Activated CD4-positive, alpha-beta memory T cell treated with anti-CD3 and anti-CD28 coated beads for 36 hours (primary cell): ENCODE measurements at regions not wholly inside any gene's neighbourhood (a gene's known extent, or its start where the extent isn't known, plus 50 kb on each side); places are given as distances from the start of the nearest gene placed in this dataset.
"Not testable (repeated sequence)": the region's sequence is repeated elsewhere in the genome, so short reads cannot be mapped to it uniquely, and the experiment has no call there.

Experiments used
- CTCF ChIA-PET: fragments of 350-600 bp; sonication (Branson Sonifier 250); formaldehyde crosslinking; loops from one replicate; lab custom pipeline; 2021; ENCODE audit warnings: antibody characterized with exemption, inconsistent platforms; lab: Charles Lee
- POLR2A ChIA-PET: fragments of 350-600 bp; sonication (Branson Sonifier 250); formaldehyde crosslinking; loops from one replicate; lab custom pipeline; 2021; ENCODE audit warnings: antibody characterized with exemption; lab: Charles Lee
- DNase-seq: peaks from one replicate; pipeline ENCODE4 v3.0.0-alpha.2; 2020
- H3K27ac Mint-ChIP-seq: one replicate; pipeline ENCODE4 v1.8.0; 2021; ENCODE audit warnings: mixed read lengths
- H3K27me3 Mint-ChIP-seq: one replicate; pipeline ENCODE4 v1.8.0; 2021; ENCODE audit warnings: mixed read lengths
- H3K36me3 Mint-ChIP-seq: one replicate; pipeline ENCODE4 v1.8.0; 2021; ENCODE audit warnings: mixed read lengths
- H3K4me1 Mint-ChIP-seq: one replicate; pipeline ENCODE4 v1.8.0; 2021; ENCODE audit warnings: low read depth, mixed read lengths
- H3K4me3 Mint-ChIP-seq: one replicate; pipeline ENCODE4 v1.8.0; 2021; ENCODE audit warnings: mild to moderate bottlenecking, mixed read lengths
- H3K9me3 Mint-ChIP-seq: one replicate; pipeline ENCODE4 v1.8.0; 2021; ENCODE audit warnings: mixed read lengths
- intact Hi-C: fragments of 100-400 bp; cut with micrococcal nuclease; formaldehyde crosslinking; loops from one replicate; pipeline ENCODE4 v1.15.1; 2023

- Mint-ChIP-seq H3K36me3 (no peaks in the 10 kb centered on the region), H3K4me1 (no peaks in the 10 kb centered on the region), H3K4me3 (no peak overlapping the region), H3K27ac (no peak overlapping the region), H3K27me3 (peaks cover 5% of the 10 kb centered on the region), H3K9me3 (no peaks in the 10 kb centered on the region)
- intact Hi-C loops: no loop called here
- DNase-seq: no peak
- CTCF ChIA-PET: no interaction called here
- POLR2A ChIA-PET: no interaction called here
Observed at GRCh38 chr1:223036479-223036845, 106.6 kb downstream of the TLR5 start.

- H3K27ac Mint-ChIP-seq: no peak overlapping the region
Observed at GRCh38 chr1:223037845-223038244, 105.2 kb downstream of the TLR5 start.

DNA sequence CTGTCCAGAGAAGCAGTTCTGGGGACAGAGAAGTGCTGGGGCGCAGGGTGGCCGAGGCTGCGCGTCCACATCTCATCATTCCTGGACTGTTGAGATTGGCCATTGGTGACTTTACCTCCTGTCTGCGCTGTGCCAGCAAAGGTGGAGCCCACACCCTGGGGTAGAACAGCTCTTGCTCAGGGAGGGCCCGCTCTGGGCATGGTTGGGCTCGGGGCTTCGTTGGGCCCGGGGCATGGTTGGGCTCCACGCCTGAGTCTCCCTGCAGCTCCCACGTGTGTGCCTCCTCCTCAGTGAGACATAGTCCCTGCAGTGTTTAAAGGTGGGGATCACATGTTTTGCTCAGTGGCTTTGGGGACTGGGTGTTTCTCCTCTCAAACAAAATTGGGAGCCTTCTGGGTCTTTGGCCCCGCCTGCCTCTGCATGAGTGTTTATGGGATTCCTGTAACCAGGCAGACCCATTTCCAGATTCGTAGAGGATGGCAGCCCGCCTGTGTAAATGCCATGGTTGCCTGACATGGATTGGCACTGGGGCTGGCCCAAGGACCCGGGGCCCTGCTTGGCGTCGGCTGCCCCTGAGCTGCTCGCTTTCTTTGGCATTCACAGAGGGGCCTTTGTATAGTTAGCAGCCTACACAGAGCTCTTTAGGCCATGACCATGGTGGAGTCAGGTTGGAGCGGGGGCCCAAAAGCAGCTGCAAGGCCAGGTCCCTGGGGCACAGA, 104.6 kb downstream of the TLR5 start:
- no peak for DNase-seq
- POLR2A ChIA-PET: no interaction called here
- CTCF ChIA-PET: no interaction called here
- Mint-ChIP-seq H3K4me3 (no peak overlapping the region), H3K36me3 (no peaks in the 10 kb centered on the region), H3K9me3 (no peaks in the 10 kb centered on the region), H3K4me1 (no peaks in the 10 kb centered on the region), H3K27ac (no peak overlapping the region), H3K27me3 (peaks cover 8% of the 10 kb centered on the region)
- intact Hi-C loops: no loop called here

More at GRCh38 chr1:223037845-223038244, 105.2 kb downstream of the TLR5 start:
- Mint-ChIP-seq H3K27me3 (peaks cover 8% of the 10 kb centered on the region), H3K9me3 (no peaks in the 10 kb centered on the region), H3K36me3 (no peaks in the 10 kb centered on the region), H3K4me3 (no peak overlapping the region), H3K4me1 (no peaks in the 10 kb centered on the region)
- CTCF ChIA-PET: no interaction called here
- intact Hi-C loops: no loop called here
- POLR2A ChIA-PET: no interaction called here
- DNase-seq: no peak

DNA sequence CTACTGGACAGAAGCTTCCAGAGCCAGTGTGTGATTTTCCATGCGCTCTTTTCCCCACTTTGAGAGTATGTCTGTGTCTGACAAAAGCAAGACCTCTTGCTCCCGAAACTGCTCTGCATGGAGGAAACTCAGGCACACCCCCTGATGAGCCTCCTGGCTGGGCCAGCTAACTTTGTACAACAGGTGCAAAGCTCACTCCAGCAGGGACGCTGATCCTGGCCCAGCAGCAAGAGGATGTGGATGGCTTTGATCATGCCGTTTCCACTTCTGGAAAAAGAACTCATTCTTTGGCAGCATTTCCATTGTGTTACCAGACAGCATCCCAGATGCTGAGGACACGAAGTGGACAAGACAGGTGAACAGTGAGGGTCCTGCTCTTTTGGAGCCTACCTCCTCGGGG, 103.1 kb downstream of the TLR5 start:
- ChIA-PET POLR2A (no interaction called here), CTCF (interaction anchor here (0.6 kb wide), 1 partner anchor 99 kb away, joined by 4 read pairs; no protein-coding TSS in a partner anchor)
- Mint-ChIP-seq H3K27me3 (peaks cover 8% of the 10 kb centered on the region), H3K36me3 (no peaks in the 10 kb centered on the region), H3K27ac (no peak overlapping the region), H3K9me3 (no peaks in the 10 kb centered on the region), H3K4me1 (no peaks in the 10 kb centered on the region), H3K4me3 (no peak overlapping the region)
- intact Hi-C loops: no loop called here
- no peak for DNase-seq

- Mint-ChIP-seq H3K27me3 (peaks cover 8% of the 10 kb centered on the region), H3K9me3 (no peaks in the 10 kb centered on the region), H3K27ac (no peak overlapping the region), H3K36me3 (no peaks in the 10 kb centered on the region), H3K4me1 (no peaks in the 10 kb centered on the region), H3K4me3 (no peak overlapping the region)
- DNase-seq: no peak
- ChIA-PET POLR2A (no interaction called here), CTCF (no interaction called here)
- intact Hi-C loops: no loop called here
Observed at GRCh38 chr1:223041481-223041880, 101.6 kb downstream of the TLR5 start.

DNA sequence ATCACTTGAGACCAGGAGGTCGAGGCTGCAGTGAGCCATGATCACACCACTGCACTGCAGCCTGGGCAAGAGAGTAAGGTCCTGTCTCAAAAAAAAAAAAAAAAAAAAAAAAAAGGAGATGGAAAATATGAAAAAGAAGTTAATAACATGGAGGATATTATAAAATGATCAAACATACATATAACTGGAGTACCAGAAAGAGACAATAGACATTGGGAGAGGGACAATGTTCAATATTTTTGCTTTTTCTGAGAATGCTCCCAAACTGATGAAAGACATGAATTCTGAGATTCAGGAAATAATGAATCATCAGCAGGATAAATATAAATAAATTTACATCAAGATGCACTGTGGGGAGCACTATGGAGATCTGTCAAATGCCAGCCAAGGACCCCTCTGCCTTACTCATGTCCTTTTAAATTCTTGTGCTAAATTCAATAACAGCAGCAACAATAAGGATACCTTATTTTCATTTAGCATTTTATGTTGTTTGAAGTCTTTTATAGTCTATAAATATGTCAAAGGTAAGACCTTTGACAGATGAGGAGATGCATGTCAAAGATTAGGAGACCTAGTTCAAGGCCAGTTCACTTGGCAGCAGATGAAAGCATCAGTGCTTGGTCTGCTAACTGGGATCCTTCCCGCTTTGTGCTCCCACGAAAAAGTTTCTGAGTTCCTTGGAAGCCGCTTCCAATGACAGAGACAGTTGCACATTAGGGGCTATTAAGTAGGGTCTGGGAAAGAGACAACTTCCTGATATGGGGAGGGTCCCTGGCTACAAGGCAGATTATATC, 97.7 kb downstream of the TLR5 start:
- POLR2A ChIA-PET: no interaction called here
- DNase-seq: no peak
- H3K9me3 Mint-ChIP-seq: no peaks in the 10 kb centered on the region
- no peak overlapping the region for H3K27ac Mint-ChIP-seq
- intact Hi-C loops: no loop called here
- peaks cover 11% of the 10 kb centered on the region for H3K27me3 Mint-ChIP-seq
- H3K4me1 Mint-ChIP-seq: no peaks in the 10 kb centered on the region
- no peaks in the 10 kb centered on the region for H3K36me3 Mint-ChIP-seq
- no peak overlapping the region for H3K4me3 Mint-ChIP-seq
- CTCF ChIA-PET: no interaction called here

GRCh38 chr1:223046011-223046410, 97.0 kb downstream of the TLR5 start:
- no peak overlapping the region for H3K27ac Mint-ChIP-seq
- intact Hi-C loops: no loop called here
- no peak for DNase-seq
- H3K4me1 Mint-ChIP-seq: no peaks in the 10 kb centered on the region
- H3K36me3 Mint-ChIP-seq: no peaks in the 10 kb centered on the region
- H3K27me3 Mint-ChIP-seq: peaks cover 9% of the 10 kb centered on the region
- ChIA-PET CTCF (no interaction called here), POLR2A (no interaction called here)
- no peak overlapping the region for H3K4me3 Mint-ChIP-seq
- no peaks in the 10 kb centered on the region for H3K9me3 Mint-ChIP-seq

DNA sequence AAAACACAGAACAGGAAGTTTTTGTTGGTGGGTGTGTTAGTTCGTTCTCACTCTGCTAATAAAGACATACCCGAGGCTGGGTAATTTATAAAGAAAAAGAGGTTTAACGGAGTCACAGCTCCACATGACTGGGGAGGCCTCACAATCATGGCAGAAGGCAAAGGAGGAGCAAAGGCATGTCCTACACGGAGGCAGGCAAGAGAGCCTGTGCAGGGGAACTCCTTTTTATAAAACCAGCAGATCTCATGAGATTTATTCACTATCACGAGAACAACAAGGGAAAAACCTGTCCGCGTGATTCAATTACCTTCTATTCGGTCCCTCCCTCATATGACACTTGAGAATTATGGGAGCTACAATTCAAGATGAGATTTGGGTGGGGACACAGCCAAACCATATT, 96.6 kb downstream of the TLR5 start:
- POLR2A ChIA-PET, intact Hi-C loops, H3K4me1 Mint-ChIP-seq, H3K36me3 Mint-ChIP-seq, CTCF ChIA-PET, H3K27me3 Mint-ChIP-seq, H3K9me3 Mint-ChIP-seq, H3K4me3 Mint-ChIP-seq, H3K27ac Mint-ChIP-seq, DNase-seq: not testable (repeated sequence)

DNA sequence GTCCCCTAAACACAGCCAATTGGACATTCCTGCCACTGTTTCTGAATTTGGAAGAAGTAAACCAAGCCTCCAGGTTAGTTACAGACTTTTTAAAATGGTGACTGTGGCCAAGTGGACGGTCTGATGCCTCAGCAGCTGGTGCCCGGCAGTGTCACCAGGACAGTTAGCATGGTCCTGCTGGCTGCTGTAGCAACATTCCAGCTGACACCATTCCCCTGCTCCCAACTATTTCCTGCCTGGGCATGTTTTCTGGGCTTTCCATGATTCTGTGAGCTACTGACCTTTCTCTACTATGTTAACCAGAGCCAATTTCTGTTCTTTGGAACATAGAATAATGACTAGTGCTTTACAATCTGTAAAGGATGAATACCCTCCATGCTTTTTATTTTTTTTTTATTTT, 95.0 kb downstream of the TLR5 start:
- no peaks in the 10 kb centered on the region for H3K4me1 Mint-ChIP-seq
- no peaks in the 10 kb centered on the region for H3K36me3 Mint-ChIP-seq
- no peak overlapping the region for H3K27ac Mint-ChIP-seq
- POLR2A ChIA-PET: no interaction called here
- no peaks in the 10 kb centered on the region for H3K9me3 Mint-ChIP-seq
- no peak overlapping the region for H3K4me3 Mint-ChIP-seq
- H3K27me3 Mint-ChIP-seq: peaks cover 6% of the 10 kb centered on the region
- DNase-seq: no peak
- intact Hi-C loops: no loop called here
- CTCF ChIA-PET: no interaction called here

- H3K27me3 Mint-ChIP-seq: peaks cover 6% of the 10 kb centered on the region
- CTCF ChIA-PET: no interaction called here
- H3K9me3 Mint-ChIP-seq: no peaks in the 10 kb centered on the region
- intact Hi-C loops: no loop called here
- DNase-seq: no peak
- no peaks in the 10 kb centered on the region for H3K4me1 Mint-ChIP-seq
- no peaks in the 10 kb centered on the region for H3K36me3 Mint-ChIP-seq
- POLR2A ChIA-PET: no interaction called here
- H3K27ac Mint-ChIP-seq: no peak overlapping the region
- no peak overlapping the region for H3K4me3 Mint-ChIP-seq
Observed at GRCh38 chr1:223052462-223052861, 90.6 kb downstream of the TLR5 start.

DNA sequence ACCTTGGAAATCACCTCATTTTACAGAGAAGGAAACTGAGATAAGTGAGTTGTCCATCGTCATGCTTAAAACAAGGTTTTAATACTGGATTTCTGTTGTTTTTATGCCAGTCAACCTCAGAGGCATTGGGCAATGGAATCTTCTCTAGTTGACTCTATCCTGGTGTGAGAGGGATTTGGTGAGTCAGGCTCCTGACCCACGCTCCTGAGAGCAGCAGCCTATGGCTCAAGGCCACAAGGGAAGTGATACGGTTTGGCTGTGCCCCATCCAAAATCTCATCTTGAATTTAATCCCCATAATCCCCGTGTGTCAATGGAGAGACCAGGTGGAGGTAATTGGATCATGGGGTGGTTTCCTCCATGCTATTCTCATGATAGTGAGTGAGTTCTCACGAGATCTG, 90.1 kb downstream of the TLR5 start:
- H3K9me3 Mint-ChIP-seq: no peaks in the 10 kb centered on the region
- peaks cover 6% of the 10 kb centered on the region for H3K27me3 Mint-ChIP-seq
- no peak overlapping the region for H3K4me3 Mint-ChIP-seq
- H3K27ac Mint-ChIP-seq: no peak overlapping the region
- no peak for DNase-seq
- POLR2A ChIA-PET: no interaction called here
- H3K36me3 Mint-ChIP-seq: no peaks in the 10 kb centered on the region
- intact Hi-C loops: no loop called here
- H3K4me1 Mint-ChIP-seq: no peaks in the 10 kb centered on the region
- CTCF ChIA-PET: no interaction called here

GRCh38 chr1:223056802-223057201, 86.2 kb downstream of the TLR5 start:
- no peaks in the 10 kb centered on the region for H3K4me1 Mint-ChIP-seq
- H3K9me3 Mint-ChIP-seq: no peaks in the 10 kb centered on the region
- no peaks in the 10 kb centered on the region for H3K36me3 Mint-ChIP-seq
- ChIA-PET POLR2A (no interaction called here), CTCF (no interaction called here)
- no peak overlapping the region for H3K4me3 Mint-ChIP-seq
- DNase-seq: no peak
- H3K27me3 Mint-ChIP-seq: peaks cover 2% of the 10 kb centered on the region
- no peak overlapping the region for H3K27ac Mint-ChIP-seq
- intact Hi-C loops: no loop called here
